ENCODE measurements at regions not wholly inside any gene's neighbourhood (a gene's known extent, or its start where the extent isn't known, plus 50 kb on each side); places are given as distances from the start of the nearest gene placed in this dataset.
"Not testable (repeated sequence)": the region's sequence is repeated elsewhere in the genome, so short reads cannot be mapped to it uniquely, and the experiment has no call there.

- Histone ChIP-seq H3K36me3 (no peaks in the 10 kb centered on the region), H3K4me1 (no peaks in the 10 kb centered on the region), H3K27me3 (peaks cover 8% of the 10 kb centered on the region; the same call in 1 of the 2 replicates), H3K27ac (no peak overlapping the region), H3K9me3 (replicated peaks) (no peaks in the 10 kb centered on the region), H3K4me3 (no peak overlapping the region)
- no peak for DNase-seq
These were observed 388.7 kb downstream of the NPHP4 start for GRCh38 chr1:5603353-5604104.

GRCh38 chr1:5602718-5603117 is 389.5 kb downstream of the NPHP4 start:
- not testable (repeated sequence) for H3K4me1 ChIP-seq; H3K27ac ChIP-seq; H3K9me3 ChIP-seq (replicated peaks); DNase-seq; H3K4me3 ChIP-seq; H3K36me3 ChIP-seq
- peaks cover 12% of the 10 kb centered on the region; the same call in 1 of the 2 replicates for H3K27me3 ChIP-seq

DNA sequence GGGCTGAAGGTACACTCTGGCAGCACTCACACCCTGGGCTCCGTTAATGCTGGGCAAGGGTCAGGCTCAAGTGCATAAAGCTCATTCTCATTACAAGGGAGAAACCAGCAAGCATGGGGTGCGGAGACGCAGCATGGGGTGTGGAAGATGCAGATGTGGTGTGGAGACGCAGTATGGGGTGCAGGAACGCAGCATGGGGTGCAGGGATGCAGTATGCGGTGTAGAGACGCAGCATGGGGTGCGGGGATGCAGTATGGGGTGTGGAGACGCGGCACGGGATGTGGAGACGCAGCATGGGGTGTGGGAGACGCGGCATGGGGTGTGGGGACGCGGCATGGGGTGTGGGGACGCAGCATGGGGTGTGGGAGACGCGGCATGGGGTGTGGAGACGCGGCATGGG is 390.7 kb downstream of the NPHP4 start:
- no peak overlapping the region for H3K4me3 ChIP-seq
- H3K27me3 ChIP-seq: peaks cover 12% of the 10 kb centered on the region; the same call in 1 of the 2 replicates
- H3K4me1 ChIP-seq: no peaks in the 10 kb centered on the region
- no peaks in the 10 kb centered on the region for H3K9me3 ChIP-seq (replicated peaks)
- no peaks in the 10 kb centered on the region for H3K36me3 ChIP-seq
- no peak overlapping the region for H3K27ac ChIP-seq
- no peak for DNase-seq

GRCh38 chr1:5599541-5599940 is 392.7 kb downstream of the NPHP4 start:
- no peaks in the 10 kb centered on the region for H3K9me3 ChIP-seq (replicated peaks)
- peaks cover 17% of the 10 kb centered on the region; the same call in 1 of the 2 replicates for H3K27me3 ChIP-seq
- H3K4me3 ChIP-seq: no peak overlapping the region
- H3K36me3 ChIP-seq: no peaks in the 10 kb centered on the region
- no peak for DNase-seq
- no peaks in the 10 kb centered on the region for H3K4me1 ChIP-seq
- H3K27ac ChIP-seq: no peak overlapping the region

- no peaks in the 10 kb centered on the region for H3K4me1 ChIP-seq
- no peak overlapping the region for H3K4me3 ChIP-seq
- peaks cover 17% of the 10 kb centered on the region; the same call in 1 of the 2 replicates for H3K27me3 ChIP-seq
- H3K36me3 ChIP-seq: no peaks in the 10 kb centered on the region
- H3K9me3 ChIP-seq (replicated peaks): no peaks in the 10 kb centered on the region
- H3K27ac ChIP-seq: no peak overlapping the region
- DNase-seq: no peak
These were observed 393.3 kb downstream of the NPHP4 start for GRCh38 chr1:5598824-5599395.

DNA sequence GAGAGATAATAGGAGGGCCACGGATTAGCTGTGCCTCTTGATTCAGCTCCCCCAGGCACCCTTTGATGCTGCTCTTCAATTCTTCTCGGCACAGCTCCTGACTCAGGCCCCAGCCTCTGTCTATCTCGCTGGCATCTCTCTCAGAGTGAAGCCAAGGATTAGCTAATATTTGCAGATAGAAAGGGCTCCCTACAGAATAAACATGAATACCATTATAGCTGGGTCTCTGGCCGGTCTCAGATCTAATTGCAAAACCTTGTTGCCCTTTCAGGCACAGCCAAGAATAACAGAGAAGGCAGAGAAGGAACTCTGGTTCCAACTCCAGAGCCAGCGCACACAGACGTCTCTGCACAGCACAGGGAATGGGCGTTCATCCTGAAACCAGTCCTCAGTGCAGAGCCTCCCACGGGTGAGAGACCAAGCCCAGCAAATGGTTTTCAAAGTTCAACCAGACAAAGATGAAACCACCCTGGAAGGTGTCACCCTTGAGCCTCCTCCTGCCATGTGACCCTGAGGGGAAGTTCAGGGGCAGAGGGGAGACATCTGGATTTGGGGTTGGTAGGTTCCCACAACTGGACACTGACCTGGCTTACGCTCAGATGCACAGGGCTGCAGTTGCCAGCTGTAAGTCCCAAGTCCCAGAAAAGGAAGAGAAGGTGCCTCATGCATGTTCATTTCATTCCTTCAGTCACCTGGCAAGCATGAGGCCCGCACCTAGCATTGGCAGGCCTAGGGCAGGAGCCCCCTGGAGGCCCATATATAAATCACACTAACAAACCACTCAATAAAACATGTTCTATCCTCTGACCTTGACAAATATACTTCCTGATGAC is 394.0 kb downstream of the NPHP4 start:
- DNase-seq: no peak
- Histone ChIP-seq H3K9me3 (replicated peaks) (no peaks in the 10 kb centered on the region), H3K4me3 (no peak overlapping the region), H3K27ac (no peak overlapping the region), H3K4me1 (no peaks in the 10 kb centered on the region), H3K36me3 (no peaks in the 10 kb centered on the region), H3K27me3 (peaks cover 17% of the 10 kb centered on the region; the same call in 1 of the 2 replicates)

- DNase-seq: no peak
- Histone ChIP-seq H3K27me3 (peaks cover 15% of the 10 kb centered on the region; the same call in 1 of the 2 replicates), H3K4me1 (no peaks in the 10 kb centered on the region), H3K9me3 (replicated peaks) (no peaks in the 10 kb centered on the region), H3K27ac (no peak overlapping the region), H3K4me3 (no peak overlapping the region), H3K36me3 (no peaks in the 10 kb centered on the region)
These were observed 394.9 kb downstream of the NPHP4 start for GRCh38 chr1:5597171-5597850.

DNA sequence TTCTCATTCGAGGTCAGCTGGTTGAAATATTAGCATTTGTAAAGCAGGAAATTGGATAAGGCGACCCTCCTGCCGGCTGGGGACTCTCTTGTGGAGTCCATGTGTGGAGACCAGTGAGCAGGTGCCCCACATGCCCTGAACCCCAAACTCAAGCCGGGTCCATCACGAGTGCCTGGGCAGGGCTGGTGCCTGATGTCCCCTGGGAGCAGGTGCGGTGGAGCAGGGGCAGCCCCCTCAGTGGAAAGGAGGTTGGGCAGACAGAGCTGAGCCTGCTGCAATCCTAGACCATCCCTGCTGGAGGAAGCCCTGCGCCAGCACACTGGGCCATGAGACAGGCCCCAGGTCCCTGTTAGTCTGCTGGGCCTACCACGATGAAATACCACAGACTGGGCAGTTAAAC is 395.6 kb downstream of the NPHP4 start:
- Histone ChIP-seq H3K9me3 (replicated peaks) (no peaks in the 10 kb centered on the region), H3K27me3 (peaks cover 10% of the 10 kb centered on the region; the same call in 1 of the 2 replicates), H3K36me3 (no peaks in the 10 kb centered on the region), H3K4me3 (no peak overlapping the region), H3K4me1 (no peaks in the 10 kb centered on the region), H3K27ac (no peak overlapping the region)
- DNase-seq: no peak

- H3K27me3 ChIP-seq: peaks cover 10% of the 10 kb centered on the region; the same call in 1 of the 2 replicates
- no peak for DNase-seq
- H3K4me3 ChIP-seq: no peak overlapping the region
- H3K27ac ChIP-seq: no peak overlapping the region
- H3K9me3 ChIP-seq (replicated peaks): no peaks in the 10 kb centered on the region; the same call in 1 of the 2 replicates
- H3K36me3 ChIP-seq: no peaks in the 10 kb centered on the region
- H3K4me1 ChIP-seq: no peaks in the 10 kb centered on the region
These were observed 396.6 kb downstream of the NPHP4 start for GRCh38 chr1:5595531-5596170.

- Histone ChIP-seq H3K4me3 (no peak overlapping the region), H3K36me3 (no peaks in the 10 kb centered on the region), H3K27me3 (peaks cover 10% of the 10 kb centered on the region; the same call in 1 of the 2 replicates), H3K27ac (no peak overlapping the region), H3K9me3 (replicated peaks) (no peaks in the 10 kb centered on the region; the same call in 1 of the 2 replicates), H3K4me1 (no peaks in the 10 kb centered on the region)
- DNase-seq: no peak
These were observed 397.9 kb downstream of the NPHP4 start for GRCh38 chr1:5594056-5594956.

- peaks cover 8% of the 10 kb centered on the region; the same call in 1 of the 2 replicates for H3K27me3 ChIP-seq
- H3K4me1 ChIP-seq: no peaks in the 10 kb centered on the region
- H3K9me3 ChIP-seq (replicated peaks): no peaks in the 10 kb centered on the region; the same call in 1 of the 2 replicates
- no peak overlapping the region for H3K27ac ChIP-seq
- DNase-seq: no peak
- no peak overlapping the region for H3K4me3 ChIP-seq
- H3K36me3 ChIP-seq: no peaks in the 10 kb centered on the region
These were observed 401.5 kb downstream of the NPHP4 start for GRCh38 chr1:5590717-5591116.

DNA sequence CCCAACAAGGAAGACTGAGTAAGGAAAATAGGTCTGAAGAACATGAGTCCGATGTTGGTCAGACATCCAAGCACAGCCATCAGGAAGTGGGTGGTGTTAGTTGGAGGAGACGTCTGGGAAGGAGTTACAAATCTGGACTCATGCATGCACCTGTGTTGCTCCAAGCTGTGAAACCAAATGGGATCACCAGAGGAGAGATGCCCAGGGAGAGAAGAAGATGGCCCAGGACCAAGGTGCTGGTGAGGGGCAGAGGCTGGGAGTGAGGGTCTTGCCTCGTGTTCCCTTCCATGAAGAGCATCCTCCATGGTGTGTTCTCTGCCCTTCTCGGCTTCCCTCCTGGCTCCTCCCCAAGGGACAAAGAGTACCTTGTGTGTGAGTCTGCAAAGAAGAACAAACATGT is 405.6 kb downstream of the NPHP4 start:
- H3K9me3 ChIP-seq (replicated peaks): peaks cover 2% of the 10 kb centered on the region; the same call in 1 of the 2 replicates
- H3K4me3 ChIP-seq: no peak overlapping the region
- no peaks in the 10 kb centered on the region for H3K36me3 ChIP-seq
- H3K27ac ChIP-seq: no peak overlapping the region
- H3K27me3 ChIP-seq: peaks cover 18% of the 10 kb centered on the region; the same call in 1 of the 2 replicates
- DNase-seq: no peak
- no peaks in the 10 kb centered on the region for H3K4me1 ChIP-seq

DNA sequence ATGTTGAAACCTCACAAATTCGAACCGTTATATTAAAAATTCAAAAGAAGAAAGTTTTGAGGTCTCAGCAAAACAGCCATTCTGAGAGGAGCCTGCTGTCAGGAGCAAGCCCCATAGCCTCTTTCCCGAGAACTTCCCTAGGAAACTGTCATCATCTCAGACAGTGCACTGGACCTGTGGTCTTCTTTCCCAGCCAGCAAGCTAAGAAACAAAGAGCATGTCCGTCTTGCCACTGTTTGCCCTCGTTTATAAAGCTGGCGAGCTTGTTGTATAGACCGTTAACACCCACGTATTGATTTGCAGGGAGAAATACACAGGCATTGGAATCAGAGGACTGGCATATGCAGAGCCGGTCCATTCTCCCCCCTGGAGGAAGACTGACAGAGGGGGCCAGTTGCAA is 407.0 kb downstream of the NPHP4 start:
- Histone ChIP-seq H3K27me3 (peaks cover 25% of the 10 kb centered on the region; the same call in 1 of the 2 replicates), H3K27ac (no peak overlapping the region), H3K9me3 (replicated peaks) (0 out of 2 replicates have a peak, but pooled peaks cover 2% of the 10 kb centered on the region), H3K4me3 (no peak overlapping the region), H3K4me1 (no peaks in the 10 kb centered on the region), H3K36me3 (no peaks in the 10 kb centered on the region)
- DNase-seq: no peak
